GM23338 (cell line): ENCODE measurements at regions not wholly inside any gene's neighbourhood (a gene's known extent, or its start where the extent isn't known, plus 50 kb on each side); places are given as distances from the start of the nearest gene placed in this dataset.

Experiments
- ATAC-seq: fragments of 200-7000 bp; cut with Tn5 transposase; 3 replicates; pipeline ENCODE4 v1.9.1; 2020
- DNase-seq: peaks from one replicate; pipeline ENCODE4 v3.0.0-alpha.2; 2015; ENCODE audit warnings: low spot score
- H2AFZ ChIP-seq: fragments of 200-600 bp; sonication (generic); 2 replicates; pipeline ENCODE4 v1.8.0; 2016; ENCODE audit warnings: antibody characterized with exemption, mild to moderate bottlenecking, moderate library complexity
- H3F3A ChIP-seq: fragments of 200-600 bp; sonication (generic); replicated peaks from 2 replicates; pipeline ENCODE4 v1.8.0; 2017; ENCODE audit warnings: antibody characterized with exemption, mixed run types, low read depth
- H3K27ac ChIP-seq: fragments of 200-600 bp; sonication (generic); 2 replicates; pipeline ENCODE4 v1.6.1; 2016; ENCODE audit warnings: low read depth
- H3K27me3 ChIP-seq: fragments of 200-600 bp; sonication (generic); 2 replicates; pipeline ENCODE4 v1.8.0; 2016; ENCODE audit warnings: mild to moderate bottlenecking, mixed run types, moderate library complexity; ENCODE audit not compliant: insufficient read depth
- H3K36me3 ChIP-seq: fragments of 200-600 bp; sonication (generic); 2 replicates; pipeline ENCODE4 v1.8.0; 2016; ENCODE audit warnings: mild to moderate bottlenecking; ENCODE audit not compliant: insufficient read depth
- H3K4me1 ChIP-seq: fragments of 200-600 bp; sonication (generic); 2 replicates; pipeline ENCODE4 v1.8.0; 2016; ENCODE audit warnings: mild to moderate bottlenecking, moderate library complexity; ENCODE audit not compliant: insufficient read depth
- H3K4me2 ChIP-seq: fragments of 200-600 bp; sonication (generic); 2 replicates; pipeline ENCODE4 v1.7.1; 2017; ENCODE audit warnings: mixed run types
- H3K4me3 ChIP-seq: fragments of 200-600 bp; sonication (generic); 2 replicates; pipeline ENCODE4 v1.6.1; 2016; ENCODE audit warnings: mixed run types
- H3K79me2 ChIP-seq: fragments of 200-600 bp; sonication (generic); replicated peaks from 2 replicates; pipeline ENCODE4 v1.8.0; 2017; ENCODE audit warnings: mild to moderate bottlenecking; ENCODE audit not compliant: insufficient read depth
- H3K9me2 ChIP-seq: fragments of 200-600 bp; sonication (generic); 2 replicates; pipeline ENCODE4 v1.8.0; 2017; ENCODE audit not compliant: insufficient read depth
- H4K20me1 ChIP-seq: fragments of 200-600 bp; sonication (generic); replicated peaks from 2 replicates; pipeline ENCODE4 v1.8.0; 2017; ENCODE audit warnings: mild to moderate bottlenecking; ENCODE audit not compliant: insufficient read depth
- H3K27ac Mint-ChIP-seq: 2 replicates; pipeline ENCODE4 v1.8.0; 2020; ENCODE audit warnings: inconsistent platforms, mild to moderate bottlenecking, moderate library complexity, mixed read lengths
- H3K27me3 Mint-ChIP-seq: 3 replicates; pipeline ENCODE4 v1.8.0; 2022; ENCODE audit warnings: low read depth, mild to moderate bottlenecking, moderate library complexity, mixed read lengths, inconsistent platforms; ENCODE audit not compliant: insufficient read depth, poor library complexity
- H3K36me3 Mint-ChIP-seq: 3 replicates; pipeline ENCODE4 v1.8.0; 2021; ENCODE audit warnings: low read depth, mild to moderate bottlenecking, inconsistent platforms, moderate library complexity, mixed read lengths
- H3K4me1 Mint-ChIP-seq: 3 replicates; pipeline ENCODE4 v1.8.0; 2020; ENCODE audit warnings: mild to moderate bottlenecking, inconsistent platforms, mixed read lengths
- H3K4me3 Mint-ChIP-seq: 3 replicates; pipeline ENCODE4 v1.8.0; 2021; ENCODE audit warnings: moderate library complexity, mild to moderate bottlenecking, inconsistent platforms, mixed read lengths
- H3K9me3 Mint-ChIP-seq: 3 replicates; pipeline ENCODE4 v1.8.0; 2020; ENCODE audit warnings: moderate library complexity, mild to moderate bottlenecking, inconsistent platforms, mixed read lengths
- CREB1 ChIP-seq: fragments of 250-450 bp; sonication (Bioruptor Pico); IDR thresholded peaks from 2 replicates; pipeline ENCODE4 v1.5.0; 2020; ENCODE audit warnings: low read depth, mild to moderate bottlenecking, moderate library complexity
- EZH2 ChIP-seq: fragments of 200-600 bp; sonication (generic); IDR thresholded peaks from one replicate; pipeline ENCODE4 v1.8.0; 2017; ENCODE audit warnings: antibody characterized with exemption, mild to moderate bottlenecking, low read depth; ENCODE audit not compliant: unreplicated experiment
- EZH2phosphoT487 ChIP-seq: fragments of 200-600 bp; sonication (generic); IDR thresholded peaks from one replicate; pipeline ENCODE4 v1.8.1; 2018; ENCODE audit warnings: antibody characterized with exemption; ENCODE audit not compliant: unreplicated experiment
- POLR2AphosphoS5 ChIP-seq: IDR thresholded peaks from 2 replicates; pipeline ENCODE4 v1.6.1; 2016; ENCODE audit warnings: antibody characterized with exemption, low read depth
- ZNF114 ChIP-seq: fragments of 250-450 bp; sonication (Bioruptor Pico); IDR thresholded peaks from 2 replicates; pipeline ENCODE4 v1.5.0; 2020; ENCODE audit warnings: mild to moderate bottlenecking, moderate library complexity
- TF ChIP-seq, protein P1 (sequence below): fragments of 250-450 bp; sonication (Bioruptor Pico); IDR thresholded peaks from 2 replicates; pipeline ENCODE4 v1.5.0; 2020; ENCODE audit warnings: mild to moderate bottlenecking, moderate library complexity
- TF ChIP-seq, protein P2 (sequence below): IDR thresholded peaks from one replicate; pipeline ENCODE4 v1.6.1; 2018; ENCODE audit warnings: antibody characterized with exemption; ENCODE audit not compliant: unreplicated experiment

DNA sequence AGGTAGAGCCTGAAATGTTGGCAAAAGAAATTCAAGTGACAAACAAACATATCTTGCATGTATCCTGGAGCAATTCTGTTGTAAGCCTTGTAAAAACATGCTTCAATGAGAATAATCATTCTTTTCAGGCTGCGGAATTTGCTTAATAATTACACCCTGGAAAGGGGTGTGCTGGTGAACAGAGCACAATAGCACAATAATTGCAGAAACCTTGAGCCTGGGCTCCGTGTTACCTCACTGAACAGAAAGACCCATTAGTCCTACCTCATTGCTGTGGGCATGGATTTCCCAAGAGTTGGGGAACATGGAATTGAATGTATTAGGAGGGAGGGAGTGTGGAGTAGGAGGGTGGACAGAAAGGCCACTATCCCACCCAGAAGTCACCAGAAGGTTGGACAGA, 168.0 kb upstream of the ALKAL2 start:
- H3K9me2 ChIP-seq = no peaks in the 10 kb centered on the region
- no peaks in the 10 kb centered on the region for H3K36me3 ChIP-seq
- no peak overlapping the region for H3K27ac Mint-ChIP-seq
- no peaks in the 10 kb centered on the region for H3K27me3 ChIP-seq
- no peaks in the 10 kb centered on the region; the same call in 1 of the 2 replicates for H3K4me1 ChIP-seq
- no peak overlapping the region for H3K27ac ChIP-seq
- H3F3A ChIP-seq = no peaks in the 10 kb centered on the region
- TF ChIP-seq, protein P1, sequence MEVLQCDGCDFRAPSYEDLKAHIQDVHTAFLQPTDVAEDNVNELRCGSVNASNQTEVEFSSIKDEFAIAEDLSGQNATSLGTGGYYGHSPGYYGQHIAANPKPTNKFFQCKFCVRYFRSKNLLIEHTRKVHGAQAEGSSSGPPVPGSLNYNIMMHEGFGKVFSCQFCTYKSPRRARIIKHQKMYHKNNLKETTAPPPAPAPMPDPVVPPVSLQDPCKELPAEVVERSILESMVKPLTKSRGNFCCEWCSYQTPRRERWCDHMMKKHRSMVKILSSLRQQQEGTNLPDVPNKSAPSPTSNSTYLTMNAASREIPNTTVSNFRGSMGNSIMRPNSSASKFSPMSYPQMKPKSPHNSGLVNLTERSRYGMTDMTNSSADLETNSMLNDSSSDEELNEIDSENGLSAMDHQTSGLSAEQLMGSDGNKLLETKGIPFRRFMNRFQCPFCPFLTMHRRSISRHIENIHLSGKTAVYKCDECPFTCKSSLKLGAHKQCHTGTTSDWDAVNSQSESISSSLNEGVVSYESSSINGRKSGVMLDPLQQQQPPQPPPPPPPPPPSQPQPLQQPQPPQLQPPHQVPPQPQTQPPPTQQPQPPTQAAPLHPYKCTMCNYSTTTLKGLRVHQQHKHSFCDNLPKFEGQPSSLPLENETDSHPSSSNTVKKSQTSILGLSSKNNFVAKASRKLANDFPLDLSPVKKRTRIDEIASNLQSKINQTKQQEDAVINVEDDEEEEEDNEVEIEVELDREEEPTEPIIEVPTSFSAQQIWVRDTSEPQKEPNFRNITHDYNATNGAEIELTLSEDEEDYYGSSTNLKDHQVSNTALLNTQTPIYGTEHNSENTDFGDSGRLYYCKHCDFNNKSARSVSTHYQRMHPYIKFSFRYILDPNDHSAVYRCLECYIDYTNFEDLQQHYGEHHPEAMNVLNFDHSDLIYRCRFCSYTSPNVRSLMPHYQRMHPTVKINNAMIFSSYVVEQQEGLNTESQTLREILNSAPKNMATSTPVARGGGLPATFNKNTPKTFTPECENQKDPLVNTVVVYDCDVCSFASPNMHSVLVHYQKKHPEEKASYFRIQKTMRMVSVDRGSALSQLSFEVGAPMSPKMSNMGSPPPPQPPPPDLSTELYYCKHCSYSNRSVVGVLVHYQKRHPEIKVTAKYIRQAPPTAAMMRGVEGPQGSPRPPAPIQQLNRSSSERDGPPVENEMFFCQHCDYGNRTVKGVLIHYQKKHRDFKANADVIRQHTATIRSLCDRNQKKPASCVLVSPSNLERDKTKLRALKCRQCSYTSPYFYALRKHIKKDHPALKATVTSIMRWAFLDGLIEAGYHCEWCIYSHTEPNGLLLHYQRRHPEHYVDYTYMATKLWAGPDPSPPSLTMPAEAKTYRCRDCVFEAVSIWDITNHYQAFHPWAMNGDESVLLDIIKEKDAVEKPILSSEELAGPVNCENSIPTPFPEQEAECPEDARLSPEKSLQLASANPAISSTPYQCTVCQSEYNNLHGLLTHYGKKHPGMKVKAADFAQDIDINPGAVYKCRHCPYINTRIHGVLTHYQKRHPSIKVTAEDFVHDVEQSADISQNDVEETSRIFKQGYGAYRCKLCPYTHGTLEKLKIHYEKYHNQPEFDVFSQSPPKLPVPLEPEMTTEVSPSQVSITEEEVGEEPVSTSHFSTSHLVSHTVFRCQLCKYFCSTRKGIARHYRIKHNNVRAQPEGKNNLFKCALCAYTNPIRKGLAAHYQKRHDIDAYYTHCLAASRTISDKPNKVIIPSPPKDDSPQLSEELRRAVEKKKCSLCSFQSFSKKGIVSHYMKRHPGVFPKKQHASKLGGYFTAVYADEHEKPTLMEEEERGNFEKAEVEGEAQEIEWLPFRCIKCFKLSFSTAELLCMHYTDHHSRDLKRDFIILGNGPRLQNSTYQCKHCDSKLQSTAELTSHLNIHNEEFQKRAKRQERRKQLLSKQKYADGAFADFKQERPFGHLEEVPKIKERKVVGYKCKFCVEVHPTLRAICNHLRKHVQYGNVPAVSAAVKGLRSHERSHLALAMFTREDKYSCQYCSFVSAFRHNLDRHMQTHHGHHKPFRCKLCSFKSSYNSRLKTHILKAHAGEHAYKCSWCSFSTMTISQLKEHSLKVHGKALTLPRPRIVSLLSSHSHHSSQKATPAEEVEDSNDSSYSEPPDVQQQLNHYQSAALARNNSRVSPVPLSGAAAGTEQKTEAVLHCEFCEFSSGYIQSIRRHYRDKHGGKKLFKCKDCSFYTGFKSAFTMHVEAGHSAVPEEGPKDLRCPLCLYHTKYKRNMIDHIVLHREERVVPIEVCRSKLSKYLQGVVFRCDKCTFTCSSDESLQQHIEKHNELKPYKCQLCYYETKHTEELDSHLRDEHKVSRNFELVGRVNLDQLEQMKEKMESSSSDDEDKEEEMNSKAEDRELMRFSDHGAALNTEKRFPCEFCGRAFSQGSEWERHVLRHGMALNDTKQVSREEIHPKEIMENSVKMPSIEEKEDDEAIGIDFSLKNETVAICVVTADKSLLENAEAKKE (CRISPR knock-in tag) = no peak
- TF ChIP-seq, protein P2, sequence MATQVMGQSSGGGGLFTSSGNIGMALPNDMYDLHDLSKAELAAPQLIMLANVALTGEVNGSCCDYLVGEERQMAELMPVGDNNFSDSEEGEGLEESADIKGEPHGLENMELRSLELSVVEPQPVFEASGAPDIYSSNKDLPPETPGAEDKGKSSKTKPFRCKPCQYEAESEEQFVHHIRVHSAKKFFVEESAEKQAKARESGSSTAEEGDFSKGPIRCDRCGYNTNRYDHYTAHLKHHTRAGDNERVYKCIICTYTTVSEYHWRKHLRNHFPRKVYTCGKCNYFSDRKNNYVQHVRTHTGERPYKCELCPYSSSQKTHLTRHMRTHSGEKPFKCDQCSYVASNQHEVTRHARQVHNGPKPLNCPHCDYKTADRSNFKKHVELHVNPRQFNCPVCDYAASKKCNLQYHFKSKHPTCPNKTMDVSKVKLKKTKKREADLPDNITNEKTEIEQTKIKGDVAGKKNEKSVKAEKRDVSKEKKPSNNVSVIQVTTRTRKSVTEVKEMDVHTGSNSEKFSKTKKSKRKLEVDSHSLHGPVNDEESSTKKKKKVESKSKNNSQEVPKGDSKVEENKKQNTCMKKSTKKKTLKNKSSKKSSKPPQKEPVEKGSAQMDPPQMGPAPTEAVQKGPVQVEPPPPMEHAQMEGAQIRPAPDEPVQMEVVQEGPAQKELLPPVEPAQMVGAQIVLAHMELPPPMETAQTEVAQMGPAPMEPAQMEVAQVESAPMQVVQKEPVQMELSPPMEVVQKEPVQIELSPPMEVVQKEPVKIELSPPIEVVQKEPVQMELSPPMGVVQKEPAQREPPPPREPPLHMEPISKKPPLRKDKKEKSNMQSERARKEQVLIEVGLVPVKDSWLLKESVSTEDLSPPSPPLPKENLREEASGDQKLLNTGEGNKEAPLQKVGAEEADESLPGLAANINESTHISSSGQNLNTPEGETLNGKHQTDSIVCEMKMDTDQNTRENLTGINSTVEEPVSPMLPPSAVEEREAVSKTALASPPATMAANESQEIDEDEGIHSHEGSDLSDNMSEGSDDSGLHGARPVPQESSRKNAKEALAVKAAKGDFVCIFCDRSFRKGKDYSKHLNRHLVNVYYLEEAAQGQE = no peak
- TF ChIP-seq EZH2 (no peak), EZH2phosphoT487 (no peak), CREB1 (CRISPR knock-in tag) (no peak), ZNF114 (no peak), POLR2AphosphoS5 (no peak)
- no peak overlapping the region for H3K4me2 ChIP-seq
- no peaks in the 10 kb centered on the region for H3K36me3 Mint-ChIP-seq
- no peaks in the 10 kb centered on the region for H4K20me1 ChIP-seq
- 0 out of 2 replicates have a peak overlapping the region, but pooled peaks have one; percentile 28 for H2AFZ ChIP-seq
- H3K79me2 ChIP-seq = no peaks in the 10 kb centered on the region
- DNase-seq (no peak), ATAC-seq (no peak)
- H3K4me3 ChIP-seq = no peak overlapping the region
- H3K27me3 Mint-ChIP-seq = peaks cover 4% of the 10 kb centered on the region
- peaks cover 3% of the 10 kb centered on the region; the same call in 1 of the 3 replicates for H3K9me3 Mint-ChIP-seq
- H3K4me3 Mint-ChIP-seq = no peak overlapping the region
- H3K4me1 Mint-ChIP-seq = peaks cover 18% of the 10 kb centered on the region
